Transverse colon (tissue), 4 donors: ENCODE measurements at regions not wholly inside any gene's neighbourhood (a gene's known extent, or its start where the extent isn't known, plus 50 kb on each side); places are given as distances from the start of the nearest gene placed in this dataset.

Experiments used
- EP300 ChIP-seq: sonication (generic); formaldehyde crosslinking; IDR thresholded peaks from one replicate; pipeline ENCODE4 v1.6.1; 2017; ENCODE audit warnings: antibody characterized with exemption, low read depth
- POLR2AphosphoS5 ChIP-seq, 3 donors: sonication (generic); formaldehyde crosslinking; IDR thresholded peaks; one replicate each; pipeline ENCODE4 v1.6.1; 2016; ENCODE audit warnings: antibody characterized with exemption in 3 of 3
- TF ChIP-seq, protein P1 (sequence below), 5 experiments: fragments of 200-600 bp in 3 of 5; fragments of 450-650 bp in 2 of 5; sonication (generic) in 3 of 5; IDR thresholded peaks; 1 replicate in 2 of 5; 2 replicates in 3 of 5; pipeline ENCODE4 v1.5.1; 2016 to 2017; ENCODE audit warnings: antibody characterized with exemption in 5 of 5, inconsistent platforms in 3 of 5, mild to moderate bottlenecking in 2 of 5, moderate library complexity in 1 of 5

DNA sequence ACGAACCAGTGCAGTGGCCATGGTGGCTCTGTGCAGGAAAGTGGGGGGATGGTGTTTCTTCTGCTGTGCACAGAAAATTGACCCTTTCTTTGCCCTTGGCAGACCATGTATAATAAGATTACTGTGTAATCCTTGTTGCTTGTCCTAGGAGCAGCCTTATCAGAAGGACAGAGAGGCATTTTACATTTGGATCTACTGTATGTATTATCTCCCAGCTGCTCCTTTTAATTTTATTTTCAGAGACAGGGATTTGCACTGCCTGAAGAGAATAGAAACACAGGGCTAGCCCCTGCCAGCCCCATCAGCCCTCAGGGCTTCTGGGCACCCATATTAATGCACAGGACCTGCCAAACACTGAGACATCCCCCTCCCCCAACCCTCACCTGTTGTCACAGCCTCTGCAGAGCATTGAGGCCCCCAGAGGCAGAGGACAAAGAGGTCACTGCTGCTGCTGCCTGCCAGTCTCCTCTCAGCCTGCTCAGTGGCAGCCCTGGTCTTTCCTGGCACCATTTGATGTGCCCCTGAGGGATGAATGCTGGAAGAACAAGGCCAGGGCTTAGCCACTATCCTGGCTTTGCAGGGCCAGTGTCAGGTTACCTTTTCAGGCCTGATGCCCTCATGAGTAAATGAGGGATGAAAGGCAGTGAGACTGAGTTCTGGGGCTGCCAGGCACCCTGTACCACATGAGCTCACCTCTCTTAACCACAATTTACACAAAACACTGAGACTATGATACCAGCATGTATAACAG lies 533.4 kb downstream of the NTRK3 start:
- TF ChIP-seq, protein P1, sequence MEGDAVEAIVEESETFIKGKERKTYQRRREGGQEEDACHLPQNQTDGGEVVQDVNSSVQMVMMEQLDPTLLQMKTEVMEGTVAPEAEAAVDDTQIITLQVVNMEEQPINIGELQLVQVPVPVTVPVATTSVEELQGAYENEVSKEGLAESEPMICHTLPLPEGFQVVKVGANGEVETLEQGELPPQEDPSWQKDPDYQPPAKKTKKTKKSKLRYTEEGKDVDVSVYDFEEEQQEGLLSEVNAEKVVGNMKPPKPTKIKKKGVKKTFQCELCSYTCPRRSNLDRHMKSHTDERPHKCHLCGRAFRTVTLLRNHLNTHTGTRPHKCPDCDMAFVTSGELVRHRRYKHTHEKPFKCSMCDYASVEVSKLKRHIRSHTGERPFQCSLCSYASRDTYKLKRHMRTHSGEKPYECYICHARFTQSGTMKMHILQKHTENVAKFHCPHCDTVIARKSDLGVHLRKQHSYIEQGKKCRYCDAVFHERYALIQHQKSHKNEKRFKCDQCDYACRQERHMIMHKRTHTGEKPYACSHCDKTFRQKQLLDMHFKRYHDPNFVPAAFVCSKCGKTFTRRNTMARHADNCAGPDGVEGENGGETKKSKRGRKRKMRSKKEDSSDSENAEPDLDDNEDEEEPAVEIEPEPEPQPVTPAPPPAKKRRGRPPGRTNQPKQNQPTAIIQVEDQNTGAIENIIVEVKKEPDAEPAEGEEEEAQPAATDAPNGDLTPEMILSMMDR (IDR thresholded peaks at IDR 0.05), result no peak
- TF ChIP-seq EP300, result no peak
- no peak for TF ChIP-seq POLR2AphosphoS5 (IDR thresholded peaks at IDR 0.05)
